ENCODE measurements at regions not wholly inside any gene's neighbourhood (a gene's known extent, or its start where the extent isn't known, plus 50 kb on each side); places are given as distances from the start of the nearest gene placed in this dataset.

GRCh38 chr13:71087432-71087831 lies 779.6 kb downstream of the DACH1 start:
- DNase-seq (ENCODE audit: low read depth, low spot score), result no peak
- Histone ChIP-seq H3K27ac (ENCODE audit: low read depth, low read length) (no peak overlapping the region), H3K27me3 (ENCODE audit: control insufficient read depth, insufficient read depth, low read length) (no peaks in the 10 kb centered on the region), H3K4me3 (ENCODE audit: low read depth, low read length) (no peak overlapping the region), H3K9me3 (ENCODE audit: control insufficient read depth, insufficient read depth, low read length) (peaks cover 2% of the 10 kb centered on the region; the same call in 1 of the 2 replicates)
- no peak for TF ChIP-seq CTCF (IDR thresholded peaks at IDR 0.05; ENCODE audit: low read depth, low read length)
- CTCF ChIA-PET, result no interaction called here
- POLR2A ChIA-PET, result no interaction called here

GRCh38 chr13:71087006-71087405 lies 780.0 kb downstream of the DACH1 start:
- Histone ChIP-seq H3K4me3 (ENCODE audit: low read depth, low read length) (no peak overlapping the region), H3K9me3 (ENCODE audit: control insufficient read depth, insufficient read depth, low read length) (peaks cover 2% of the 10 kb centered on the region; the same call in 1 of the 2 replicates), H3K27ac (ENCODE audit: low read depth, low read length) (no peak overlapping the region), H3K27me3 (ENCODE audit: control insufficient read depth, insufficient read depth, low read length) (no peaks in the 10 kb centered on the region)
- ChIA-PET POLR2A (no interaction called here), CTCF (no interaction called here)
- DNase-seq (ENCODE audit: low read depth, low spot score), result no peak
- TF ChIP-seq CTCF (IDR thresholded peaks at IDR 0.05; ENCODE audit: low read depth, low read length), result no peak

- no peak for DNase-seq (ENCODE audit: low read depth, low spot score)
- ChIA-PET POLR2A (no interaction called here), CTCF (no interaction called here)
- H3K4me3 ChIP-seq (ENCODE audit: low read depth, low read length), result no peak overlapping the region
- no peak overlapping the region for H3K27ac ChIP-seq (ENCODE audit: low read depth, low read length)
- no peak for TF ChIP-seq CTCF (IDR thresholded peaks at IDR 0.05; ENCODE audit: low read depth, low read length)
- H3K9me3 ChIP-seq (ENCODE audit: control insufficient read depth, insufficient read depth, low read length), result peaks cover 2% of the 10 kb centered on the region; the same call in 1 of the 2 replicates
- H3K27me3 ChIP-seq (ENCODE audit: control insufficient read depth, insufficient read depth, low read length), result no peaks in the 10 kb centered on the region
These were observed 784.4 kb downstream of the DACH1 start for GRCh38 chr13:71082631-71083030.

- Histone ChIP-seq H3K27me3 (ENCODE audit: control insufficient read depth, insufficient read depth, low read length) (no peaks in the 10 kb centered on the region), H3K9me3 (ENCODE audit: control insufficient read depth, insufficient read depth, low read length) (no peaks in the 10 kb centered on the region), H3K27ac (ENCODE audit: low read depth, low read length) (no peak overlapping the region), H3K4me3 (ENCODE audit: low read depth, low read length) (no peak overlapping the region)
- CTCF ChIA-PET, result no interaction called here
- TF ChIP-seq CTCF (IDR thresholded peaks at IDR 0.05; ENCODE audit: low read depth, low read length), result no peak
- POLR2A ChIA-PET, result no interaction called here
- DNase-seq (ENCODE audit: low read depth, low spot score), result no peak
These were observed 787.4 kb downstream of the DACH1 start for GRCh38 chr13:71079638-71080037.

GRCh38 chr13:71068041-71068440 lies 799.0 kb downstream of the DACH1 start:
- no peak overlapping the region for H3K27ac ChIP-seq (ENCODE audit: low read depth, low read length)
- no peaks in the 10 kb centered on the region for H3K27me3 ChIP-seq (ENCODE audit: control insufficient read depth, insufficient read depth, low read length)
- TF ChIP-seq CTCF (IDR thresholded peaks at IDR 0.05; ENCODE audit: low read depth, low read length), result no peak
- ChIA-PET CTCF (no interaction called here), POLR2A (no interaction called here)
- H3K4me3 ChIP-seq (ENCODE audit: low read depth, low read length), result no peak overlapping the region
- no peaks in the 10 kb centered on the region for H3K9me3 ChIP-seq (ENCODE audit: control insufficient read depth, insufficient read depth, low read length)
- DNase-seq (ENCODE audit: low read depth, low spot score), result no peak
